Activated CD4-positive, CD25-positive, alpha-beta regulatory T cell treated with anti-CD3 and anti-CD28 coated beads, Interleukin-2, amount 50 U/mL, for 24 hours (primary cell): ENCODE measurements at regions not wholly inside any gene's neighbourhood (a gene's known extent, or its start where the extent isn't known, plus 50 kb on each side); places are given as distances from the start of the nearest gene placed in this dataset.

ENCODE experiments used
- ATAC-seq, 2 donors: fragments of 150-1000 bp; cut with Tn5 transposase; one replicate each; pipeline ENCODE4 v1.10.0; 2021; ENCODE audit warnings: mild to moderate bottlenecking in 1 of 2, moderate library complexity in 1 of 2

GRCh38 chrY:7977301-7977700 lies 1065.7 kb upstream of the AMELY start:
- no peak for ATAC-seq

GRCh38 chrY:7968293-7968692 lies 1056.7 kb upstream of the AMELY start:
- no peak for ATAC-seq

- ATAC-seq: peak in 1 of 2 donors; percentile 49
These were observed 1055.4 kb upstream of the AMELY start for GRCh38 chrY:7966916-7967315.

- ATAC-seq: no peak
These were observed 1051.8 kb upstream of the AMELY start for GRCh38 chrY:7963393-7963792.

GRCh38 chrY:7962350-7962749 lies 1050.8 kb upstream of the AMELY start:
- ATAC-seq: no peak

GRCh38 chrY:7961811-7962210 lies 1050.3 kb upstream of the AMELY start:
- no peak for ATAC-seq

- ATAC-seq: no peak
These were observed 1046.2 kb upstream of the AMELY start for GRCh38 chrY:7957773-7958172.

GRCh38 chrY:7951187-7951852 lies 1039.8 kb upstream of the AMELY start:
- ATAC-seq: no peak

GRCh38 chrY:7944135-7944534 lies 1032.6 kb upstream of the AMELY start:
- ATAC-seq: no peak

GRCh38 chrY:7942711-7943110 lies 1031.2 kb upstream of the AMELY start:
- ATAC-seq: no peak

- no peak for ATAC-seq
These were observed 1030.3 kb upstream of the AMELY start for GRCh38 chrY:7941856-7942255.

- no peak for ATAC-seq
These were observed 1027.6 kb upstream of the AMELY start for GRCh38 chrY:7938982-7939718.

GRCh38 chrY:7936831-7937230 lies 1025.3 kb upstream of the AMELY start:
- no peak for ATAC-seq

- ATAC-seq: no peak
These were observed 1024.5 kb upstream of the AMELY start for GRCh38 chrY:7936046-7936445.

- peak in 1 of 2 donors; percentile 27 for ATAC-seq
These were observed 1024.1 kb upstream of the AMELY start for GRCh38 chrY:7935606-7936005.

GRCh38 chrY:7932424-7932823 lies 1020.9 kb upstream of the AMELY start:
- no peak for ATAC-seq

GRCh38 chrY:7929866-7930265 lies 1018.3 kb upstream of the AMELY start:
- ATAC-seq: no peak

- ATAC-seq: no peak
These were observed 1012.5 kb upstream of the AMELY start for GRCh38 chrY:7924059-7924458.

- ATAC-seq: peak in 1 of 2 donors; percentile 38
These were observed 1012.0 kb upstream of the AMELY start for GRCh38 chrY:7923476-7924017.

- ATAC-seq: no peak
These were observed 1008.8 kb upstream of the AMELY start for GRCh38 chrY:7920382-7920781.

- no peak for ATAC-seq
These were observed 977.0 kb upstream of the AMELY start for GRCh38 chrY:7888506-7888905.

GRCh38 chrY:7881696-7882095 lies 970.1 kb upstream of the AMELY start:
- no peak for ATAC-seq

- ATAC-seq: no peak
These were observed 967.7 kb upstream of the AMELY start for GRCh38 chrY:7879245-7879644.

GRCh38 chrY:7878719-7879118 lies 967.2 kb upstream of the AMELY start:
- no peak for ATAC-seq
